ENCODE measurements at regions not wholly inside any gene's neighbourhood (a gene's known extent, or its start where the extent isn't known, plus 50 kb on each side); places are given as distances from the start of the nearest gene placed in this dataset.

DNA sequence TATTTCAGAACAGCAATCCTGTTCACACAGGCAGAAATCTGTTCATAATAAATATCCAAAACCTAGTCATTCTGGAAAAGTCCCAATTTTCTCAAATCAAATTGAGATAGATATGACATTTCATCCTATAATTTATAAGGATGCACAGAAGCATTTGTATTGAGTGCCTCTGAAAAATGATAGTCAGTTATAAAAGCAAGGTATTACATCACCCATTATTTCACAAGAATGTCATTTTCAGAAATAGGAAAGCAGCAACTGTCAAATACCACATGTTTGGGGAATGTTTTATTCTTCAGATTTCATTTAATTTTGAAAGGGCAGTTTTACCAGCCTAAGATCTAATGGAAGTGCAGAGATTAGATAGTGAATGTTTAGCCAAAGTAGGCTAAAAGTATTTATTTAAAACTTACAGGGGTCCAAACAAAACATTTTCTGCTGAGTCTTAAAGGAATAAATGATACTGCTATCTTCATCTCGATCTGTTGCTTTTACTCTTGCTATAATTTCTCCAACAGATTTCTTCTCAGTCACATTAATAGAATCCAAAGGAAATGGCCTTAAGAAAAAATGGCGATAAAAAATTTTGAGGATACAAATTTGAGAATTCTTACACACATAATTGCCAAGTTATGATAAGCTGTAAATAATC lies 185.8 kb downstream of the HGF start:
- H3K4me1 ChIP-seq (ENCODE audit: control insufficient read depth in 2 of 2, insufficient read depth in 2 of 2, low read length in 2 of 2), result no peaks in the 10 kb centered on the region
- WGBS (ENCODE audit: insufficient coverage), result no CpG with 5 or more reads among the region's 2 CpGs
- Mint-ChIP-seq H3K27me3 (no peaks in the 10 kb centered on the region), H3K27ac (no peak overlapping the region), H3K4me1 (no peaks in the 10 kb centered on the region), H3K4me3 (no peak overlapping the region), H3K9me3 (ENCODE audit: insufficient read depth) (no peaks in the 10 kb centered on the region)
- intact Hi-C loops (cut with micrococcal nuclease), result no loop called here
- H3K9me3 ChIP-seq (ENCODE audit: control extremely low read depth in 1 of 3, control insufficient read depth in 2 of 3, insufficient read depth in 1 of 3, low read length in 2 of 3), result no peaks in the 10 kb centered on the region
- H3K36me3 ChIP-seq (replicated peaks in 1 of 2; ENCODE audit: control extremely low read depth in 1 of 2, control insufficient read depth in 1 of 2, extremely low read depth in 1 of 2, insufficient read depth in 2 of 2, low read length in 1 of 2), result no peaks in the 10 kb centered on the region
- no peaks in the 10 kb centered on the region for H4K20me1 ChIP-seq (ENCODE audit: control insufficient read depth, insufficient read depth, low read length, poor library complexity, severe bottlenecking)
- H3K4me2 ChIP-seq (replicated peaks; ENCODE audit: low read depth, low read length, poor library complexity, severe bottlenecking), result no peak overlapping the region
- TF ChIP-seq CTCF (IDR thresholded peaks at IDR 0.05), result no peak
- TF ChIP-seq EZH2 (IDR thresholded peaks at IDR 0.05; ENCODE audit: borderline replicate concordance, insufficient read depth, low read depth, low read length, poor library complexity, severe bottlenecking), result no peak
- H3K79me2 ChIP-seq (ENCODE audit: control insufficient read depth, insufficient read depth, low read length), result no peaks in the 10 kb centered on the region
- no peak overlapping the region for H3K9ac ChIP-seq (ENCODE audit: low read length)
- H2AFZ ChIP-seq (ENCODE audit: insufficient read depth, low read depth, low read length, poor library complexity, severe bottlenecking), result no peak overlapping the region
- no peaks in the 10 kb centered on the region for H3K27me3 ChIP-seq (replicated peaks in 1 of 4; ENCODE audit: control extremely low read depth in 1 of 4, control insufficient read depth in 3 of 4, insufficient read depth in 4 of 4, low read length in 3 of 4)
- POLR2A ChIA-PET, result no interaction called here
- CTCF ChIA-PET, result no interaction called here
- no peak overlapping the region for H3K27ac ChIP-seq (ENCODE audit: low read length in 2 of 2)
- no peak for DNase-seq
- H3K4me3 ChIP-seq (ENCODE audit: control extremely low read depth in 1 of 5, extremely low read depth in 1 of 5, insufficient read depth in 1 of 5, low read depth in 2 of 5, low read length in 4 of 5), result no peak overlapping the region
- no peak for ATAC-seq (ENCODE audit: low read depth)

DNA sequence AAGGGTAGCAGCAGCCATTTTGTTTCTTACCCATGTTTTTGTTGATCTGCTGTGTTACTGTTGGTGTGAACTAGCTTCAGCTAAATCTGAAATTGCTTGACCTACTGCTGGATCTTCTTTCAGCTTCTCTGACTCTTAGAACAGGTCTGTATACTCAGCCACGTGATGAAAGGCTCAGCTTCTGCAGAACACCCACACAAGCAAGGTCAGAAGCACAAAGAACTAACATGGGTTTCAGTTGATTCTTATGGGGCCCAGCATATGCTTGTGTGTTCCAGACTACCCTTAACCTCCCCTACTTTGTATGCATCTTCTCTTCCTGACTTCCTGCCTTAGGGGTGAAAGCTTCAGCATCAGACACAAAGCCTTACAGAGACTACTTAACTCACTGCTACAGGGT lies 186.8 kb downstream of the HGF start:
- Mint-ChIP-seq H3K4me3 (no peak overlapping the region), H3K27ac (no peak overlapping the region), H3K4me1 (no peaks in the 10 kb centered on the region), H3K9me3 (ENCODE audit: insufficient read depth) (no peaks in the 10 kb centered on the region), H3K27me3 (no peaks in the 10 kb centered on the region)
- no peak overlapping the region for H3K4me2 ChIP-seq (replicated peaks; ENCODE audit: low read depth, low read length, poor library complexity, severe bottlenecking)
- 83% methylated on average over 1 of the region's 1 CpG for WGBS (ENCODE audit: insufficient coverage)
- TF ChIP-seq CTCF (IDR thresholded peaks at IDR 0.05) (no peak), EZH2 (IDR thresholded peaks at IDR 0.05; ENCODE audit: borderline replicate concordance, insufficient read depth, low read depth, low read length, poor library complexity, severe bottlenecking) (no peak)
- no peak overlapping the region for H2AFZ ChIP-seq (ENCODE audit: insufficient read depth, low read depth, low read length, poor library complexity, severe bottlenecking)
- DNase-seq (no peak), ATAC-seq (ENCODE audit: low read depth) (no peak)
- H3K9me3 ChIP-seq (ENCODE audit: control extremely low read depth in 1 of 3, control insufficient read depth in 2 of 3, insufficient read depth in 1 of 3, low read length in 2 of 3), result no peaks in the 10 kb centered on the region
- H3K36me3 ChIP-seq (replicated peaks in 1 of 2; ENCODE audit: control extremely low read depth in 1 of 2, control insufficient read depth in 1 of 2, extremely low read depth in 1 of 2, insufficient read depth in 2 of 2, low read length in 1 of 2), result no peaks in the 10 kb centered on the region
- ChIA-PET CTCF (no interaction called here), POLR2A (no interaction called here)
- H3K27ac ChIP-seq (ENCODE audit: low read length in 2 of 2), result no peak overlapping the region
- no peak overlapping the region for H3K4me3 ChIP-seq (ENCODE audit: control extremely low read depth in 1 of 5, extremely low read depth in 1 of 5, insufficient read depth in 1 of 5, low read depth in 2 of 5, low read length in 4 of 5)
- H4K20me1 ChIP-seq (ENCODE audit: control insufficient read depth, insufficient read depth, low read length, poor library complexity, severe bottlenecking), result no peaks in the 10 kb centered on the region
- intact Hi-C loops (cut with micrococcal nuclease), result no loop called here
- no peaks in the 10 kb centered on the region for H3K4me1 ChIP-seq (ENCODE audit: control insufficient read depth in 2 of 2, insufficient read depth in 2 of 2, low read length in 2 of 2)
- H3K27me3 ChIP-seq (replicated peaks in 1 of 4; ENCODE audit: control extremely low read depth in 1 of 4, control insufficient read depth in 3 of 4, insufficient read depth in 4 of 4, low read length in 3 of 4), result no peaks in the 10 kb centered on the region
- H3K9ac ChIP-seq (ENCODE audit: low read length), result no peak overlapping the region
- no peaks in the 10 kb centered on the region for H3K79me2 ChIP-seq (ENCODE audit: control insufficient read depth, insufficient read depth, low read length)

Data from B cell (primary cell).